HG03457 (cell line): ENCODE measurements at regions not wholly inside any gene's neighbourhood (a gene's known extent, or its start where the extent isn't known, plus 50 kb on each side); places are given as distances from the start of the nearest gene placed in this dataset.

ENCODE experiments used
- ATAC-seq: cut with Tn5 transposase; IDR thresholded peaks from one replicate; pipeline ENCODE4 v1.9.1; 2021; ENCODE audit warnings: moderate number of reproducible peaks; ENCODE audit not compliant: unreplicated experiment

- no peak for ATAC-seq
Measured at GRCh38 chrX:15918003-15918402, 63.4 kb upstream of the AP1S2 start.

DNA sequence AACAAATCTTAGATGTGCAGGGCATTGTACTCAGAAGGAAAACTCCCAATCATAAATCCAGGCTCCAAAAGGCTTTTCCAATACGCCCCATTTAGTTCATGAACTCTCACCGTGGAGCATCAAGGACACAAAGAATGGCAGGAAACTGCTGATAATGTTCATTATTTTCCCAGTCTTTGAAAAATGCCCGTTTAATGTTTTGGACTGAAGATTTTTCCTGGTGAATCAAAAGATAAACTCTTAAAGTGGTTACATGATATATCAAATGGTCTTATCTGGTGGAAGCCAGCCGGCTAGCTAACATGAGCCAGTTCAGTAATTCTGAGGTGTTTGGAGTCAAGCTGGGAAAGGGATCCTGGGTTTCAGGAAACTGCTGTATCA lies 62.1 kb upstream of the AP1S2 start:
- no peak for ATAC-seq

- no peak for ATAC-seq
Measured at GRCh38 chrX:15915959-15916703, 61.5 kb upstream of the AP1S2 start.

DNA sequence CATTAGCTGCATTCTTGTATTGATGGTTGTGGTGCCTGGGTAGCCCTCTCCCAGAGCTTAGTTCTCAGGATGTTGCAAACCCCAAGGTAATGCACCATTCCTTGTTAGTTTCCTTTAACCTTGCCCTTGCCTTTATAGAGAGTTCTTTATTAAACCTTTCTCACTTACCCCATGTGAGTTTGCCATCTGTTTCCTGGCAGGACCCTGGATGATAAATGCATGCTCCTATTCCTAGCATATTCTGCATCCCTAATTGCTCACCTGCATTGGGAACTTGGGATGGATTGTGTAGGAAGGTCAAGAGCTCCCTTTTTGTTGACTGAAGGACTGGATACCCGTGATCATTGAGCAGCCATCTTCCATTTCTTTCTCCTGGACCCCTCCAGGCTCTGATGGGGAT lies 59.9 kb upstream of the AP1S2 start:
- ATAC-seq, result no peak

DNA sequence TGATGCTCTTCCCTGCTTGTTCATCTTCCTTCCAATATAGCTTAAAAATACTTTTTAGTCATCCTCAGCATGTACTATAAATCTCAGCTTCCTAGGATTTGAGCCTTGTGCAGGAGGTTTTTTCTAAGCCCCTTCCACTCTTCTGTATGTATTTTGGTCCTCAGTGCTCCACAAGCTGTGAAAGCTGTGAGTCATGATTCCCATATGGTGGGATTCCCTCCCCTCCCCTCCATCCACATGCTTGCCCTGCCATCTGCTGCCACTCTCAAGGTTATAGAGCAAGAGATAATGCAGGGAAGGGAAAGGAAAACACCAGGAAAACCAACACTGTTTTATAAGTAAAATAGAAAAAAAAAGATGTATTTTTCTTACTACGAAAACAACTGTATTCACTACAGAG lies 58.5 kb upstream of the AP1S2 start:
- ATAC-seq, result no peak

GRCh38 chrX:15911734-15912550 lies 57.3 kb upstream of the AP1S2 start:
- no peak for ATAC-seq

- no peak for ATAC-seq
Measured at GRCh38 chrX:15909605-15910004, 55.0 kb upstream of the AP1S2 start.

GRCh38 chrX:15908603-15909290 lies 54.1 kb upstream of the AP1S2 start:
- no peak for ATAC-seq

GRCh38 chrX:15906041-15906943 lies 51.7 kb upstream of the AP1S2 start:
- no peak for ATAC-seq
